HG03103 (cell line): ENCODE measurements at regions not wholly inside any gene's neighbourhood (a gene's known extent, or its start where the extent isn't known, plus 50 kb on each side); places are given as distances from the start of the nearest gene placed in this dataset.
"Not testable (repeated sequence)": the region's sequence is repeated elsewhere in the genome, so short reads cannot be mapped to it uniquely, and the experiment has no call there.

Experiments
- ATAC-seq: cut with Tn5 transposase; IDR thresholded peaks from one replicate; pipeline ENCODE4 v1.9.1; 2021; ENCODE audit warnings: low read depth; ENCODE audit not compliant: unreplicated experiment

- no peak for ATAC-seq
Observed at GRCh38 chr10:2813693-2814092, 253.7 kb upstream of the PFKP start.

- ATAC-seq, result no peak
Observed at GRCh38 chr10:2813286-2813685, 254.1 kb upstream of the PFKP start.

GRCh38 chr10:2812631-2813030 lies 254.7 kb upstream of the PFKP start:
- no peak for ATAC-seq

GRCh38 chr10:2800178-2800577 lies 267.2 kb upstream of the PFKP start:
- no peak for ATAC-seq

- ATAC-seq, result no peak
Observed at GRCh38 chr10:2798336-2799022, 268.9 kb upstream of the PFKP start.

- peak; percentile 74 for ATAC-seq
Observed at GRCh38 chr10:2791774-2792443, 275.4 kb upstream of the PFKP start.

- ATAC-seq, result no peak
Observed at GRCh38 chr10:2790396-2791188, 276.8 kb upstream of the PFKP start.

GRCh38 chr10:2786251-2786650 lies 281.1 kb upstream of the PFKP start:
- ATAC-seq, result no peak

- no peak for ATAC-seq
Observed at GRCh38 chr10:2784766-2785165, 282.6 kb upstream of the PFKP start.

- ATAC-seq, result no peak
Observed at GRCh38 chr10:2782950-2783349, 284.4 kb upstream of the PFKP start.

GRCh38 chr10:2782265-2782664 lies 285.1 kb upstream of the PFKP start:
- no peak for ATAC-seq

GRCh38 chr10:2777666-2778355 lies 289.5 kb upstream of the PFKP start:
- no peak for ATAC-seq

- no peak for ATAC-seq
Observed at GRCh38 chr10:2772816-2773631, 294.3 kb upstream of the PFKP start.

- ATAC-seq, result no peak
Observed at GRCh38 chr10:2772135-2772534, 295.2 kb upstream of the PFKP start.

GRCh38 chr10:2767293-2767692 lies 300.1 kb upstream of the PFKP start:
- ATAC-seq, result not testable (repeated sequence)

- ATAC-seq, result no peak
Observed at GRCh38 chr10:2761971-2762370, 305.4 kb upstream of the PFKP start.

- ATAC-seq, result no peak
Observed at GRCh38 chr10:2761311-2761710, 306.0 kb upstream of the PFKP start.

GRCh38 chr10:2760736-2761135 lies 306.6 kb upstream of the PFKP start:
- ATAC-seq, result no peak

GRCh38 chr10:2759233-2759632 lies 308.1 kb upstream of the PFKP start:
- ATAC-seq, result no peak

- no peak for ATAC-seq
Observed at GRCh38 chr10:2754943-2755342, 312.4 kb upstream of the PFKP start.
